T47D (cell line): ENCODE measurements at regions not wholly inside any gene's neighbourhood (a gene's known extent, or its start where the extent isn't known, plus 50 kb on each side); places are given as distances from the start of the nearest gene placed in this dataset.
"Not testable (repeated sequence)": the region's sequence is repeated elsewhere in the genome, so short reads cannot be mapped to it uniquely, and the experiment has no call there.

Experiments used
- DNase-seq, 2 experiments: peaks; one replicate each; pipeline versions ENCODE4 v3.0.0 to v3.0.0-alpha.2; 2011 to 2012; ENCODE audit warnings: low read depth in 1 of 2, low spot score in 1 of 2
- JUND ChIP-seq: IDR thresholded peaks from 2 replicates; pipeline ENCODE4 v1.6.1; 2012; ENCODE audit warnings: low read depth
- in situ Hi-C: cut with HindIII; loops from 2 replicates; pipeline ENCODE4 v1.10.0; 2016; ENCODE audit warnings: low sequenced_read_pairs, low pct_unique_long_range_greater_than_20kb

DNA sequence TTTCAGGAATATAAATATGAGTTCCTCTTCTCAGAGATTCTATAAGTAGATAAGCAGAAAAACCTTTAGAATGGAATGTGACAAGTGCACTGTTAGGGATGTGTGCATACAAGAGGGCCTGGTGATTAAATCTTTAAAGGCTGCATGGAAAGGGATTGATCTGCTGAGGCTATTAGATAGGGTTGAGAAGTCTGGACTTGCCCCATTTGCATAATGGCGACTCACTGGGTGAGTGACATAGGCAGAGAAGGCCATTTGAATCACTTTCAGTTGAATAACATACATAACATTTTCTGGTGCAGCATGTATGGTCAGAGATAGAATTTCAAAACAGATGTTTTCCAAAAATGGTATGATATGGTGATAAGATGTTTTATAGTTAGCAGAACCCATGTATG lies 156.9 kb downstream of the ZNF621 start:
- no peak for TF ChIP-seq JUND
- in situ Hi-C loops, result no loop called here

DNA sequence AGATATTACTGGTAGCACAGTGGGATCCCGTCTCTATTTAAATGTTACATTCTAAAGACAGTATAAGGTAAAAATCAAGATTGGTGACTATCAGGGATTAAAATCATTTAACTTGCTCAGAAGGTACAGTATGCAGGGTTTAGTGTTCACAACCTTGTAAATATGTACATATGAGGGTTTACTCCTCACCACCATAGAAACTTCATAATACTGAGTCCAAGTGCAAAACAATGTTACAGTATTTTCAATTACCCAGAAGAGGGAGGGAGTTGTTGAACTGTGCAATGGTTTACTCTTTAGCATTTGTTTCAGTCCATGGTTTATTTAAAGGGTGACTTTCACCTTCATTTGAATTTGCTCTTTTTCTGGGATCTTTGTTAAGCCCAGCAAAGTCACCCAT lies 165.1 kb downstream of the ZNF621 start:
- TF ChIP-seq JUND, result no peak
- in situ Hi-C loops, result no loop called here

More for the DNA sequence above, 156.9 kb downstream of the ZNF621 start:
- DNase-seq, result no peak

DNA sequence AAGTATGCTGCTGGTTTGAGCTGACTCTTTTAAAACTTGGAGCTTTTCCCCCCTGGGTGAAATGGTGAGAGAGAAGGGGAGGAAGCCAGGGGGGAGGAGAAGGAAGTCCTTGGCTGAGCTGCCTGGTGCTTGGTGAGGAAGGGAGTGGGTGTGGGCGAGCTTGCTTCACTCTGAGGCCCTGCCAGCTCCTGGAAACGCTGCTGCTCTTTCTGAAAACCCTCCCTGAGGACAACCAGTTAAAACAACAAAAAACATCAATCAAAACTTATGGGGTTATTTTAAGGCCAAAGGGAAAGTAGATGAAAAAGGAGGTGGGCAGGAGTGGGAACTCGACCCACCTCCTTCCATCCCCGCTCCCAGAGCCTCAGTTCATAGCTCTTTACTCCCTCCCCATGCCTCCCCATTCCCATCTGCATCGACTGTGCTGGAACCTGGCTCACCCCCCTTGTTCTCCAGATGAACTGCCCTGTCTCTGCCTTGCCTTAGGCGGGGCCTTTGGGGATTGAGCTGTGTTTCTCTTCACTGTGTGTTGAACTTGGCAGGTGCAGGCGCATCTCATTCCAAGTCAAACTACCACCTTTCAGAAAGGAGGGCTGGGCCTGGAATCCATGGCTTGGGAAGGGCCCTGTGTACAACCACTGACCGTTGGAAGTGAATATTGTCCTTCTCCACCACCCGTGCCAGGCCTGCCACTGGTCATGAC lies 166.1 kb downstream of the ZNF621 start:
- in situ Hi-C loops, result no loop called here
- no peak for TF ChIP-seq JUND
- DNase-seq, result peak in 1 of 2 experiments; percentile 77

More for the DNA sequence above, 165.1 kb downstream of the ZNF621 start:
- DNase-seq, result no peak

DNA sequence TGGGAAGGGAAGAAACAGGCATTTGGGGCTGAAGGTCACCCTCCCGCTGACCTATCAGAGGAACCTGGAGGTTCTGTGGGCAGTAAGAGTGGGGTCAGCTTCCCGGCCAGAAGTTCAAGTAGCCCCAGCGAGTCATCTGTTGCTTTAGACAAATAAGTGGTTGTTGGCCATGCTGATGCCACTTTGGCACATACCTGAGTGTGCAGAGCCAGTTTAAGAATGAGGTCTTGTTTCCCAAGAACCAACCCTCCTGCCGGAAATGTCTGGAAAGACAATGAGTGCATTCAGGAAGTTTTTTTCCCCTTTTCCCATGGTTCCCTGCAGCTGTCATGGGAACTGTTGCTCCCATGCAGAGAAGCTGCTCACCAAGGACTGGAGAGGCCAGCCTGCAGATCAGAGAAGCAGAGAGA lies 166.7 kb downstream of the ZNF621 start:
- peak in 1 of 2 experiments; percentile 58 for DNase-seq
- no peak for TF ChIP-seq JUND
- in situ Hi-C loops, result no loop called here

DNA sequence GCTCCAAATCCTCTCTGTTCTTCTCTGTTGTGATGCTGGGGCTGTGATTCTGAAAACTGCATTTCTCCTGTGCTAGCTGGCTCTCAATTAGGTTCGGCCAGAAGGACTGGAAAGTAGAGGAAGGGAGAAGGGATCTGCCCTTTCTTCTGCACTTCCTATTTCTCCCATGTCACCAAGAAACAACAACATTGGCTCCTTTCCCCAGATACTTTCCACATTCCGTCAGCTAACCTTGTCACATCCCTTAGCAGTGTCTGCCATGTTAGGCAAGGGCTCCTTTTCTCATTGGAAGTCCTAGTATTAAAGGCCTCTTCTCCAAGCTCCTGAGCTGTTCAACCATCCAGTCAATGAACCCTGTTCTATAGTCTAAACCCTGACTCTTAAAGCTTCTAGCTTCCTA lies 171.1 kb downstream of the ZNF621 start:
- DNase-seq, result no peak
- in situ Hi-C loops, result no loop called here

DNA sequence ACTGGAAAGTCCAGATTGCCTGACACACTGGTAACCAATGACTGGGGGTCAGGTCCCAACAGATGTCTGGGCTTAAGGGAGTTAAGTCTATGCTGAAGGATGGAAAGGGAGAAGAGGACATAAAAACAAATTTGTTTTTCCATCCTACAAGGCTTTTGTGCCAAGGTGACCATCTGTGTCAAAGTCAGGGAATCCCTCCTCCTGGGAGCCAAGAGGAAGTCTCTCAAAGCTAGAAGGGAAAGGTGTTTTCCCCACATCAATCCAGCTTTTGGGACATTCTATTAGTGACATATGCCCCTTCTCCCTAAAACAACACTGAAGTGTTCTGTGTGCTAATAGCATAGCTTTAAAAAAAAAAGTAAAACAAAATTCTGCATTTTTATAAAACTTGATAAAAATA lies 173.9 kb downstream of the ZNF621 start:
- DNase-seq, in situ Hi-C loops: not testable (repeated sequence)

More for the DNA sequence above, 171.1 kb downstream of the ZNF621 start:
- no peak for TF ChIP-seq JUND

DNA sequence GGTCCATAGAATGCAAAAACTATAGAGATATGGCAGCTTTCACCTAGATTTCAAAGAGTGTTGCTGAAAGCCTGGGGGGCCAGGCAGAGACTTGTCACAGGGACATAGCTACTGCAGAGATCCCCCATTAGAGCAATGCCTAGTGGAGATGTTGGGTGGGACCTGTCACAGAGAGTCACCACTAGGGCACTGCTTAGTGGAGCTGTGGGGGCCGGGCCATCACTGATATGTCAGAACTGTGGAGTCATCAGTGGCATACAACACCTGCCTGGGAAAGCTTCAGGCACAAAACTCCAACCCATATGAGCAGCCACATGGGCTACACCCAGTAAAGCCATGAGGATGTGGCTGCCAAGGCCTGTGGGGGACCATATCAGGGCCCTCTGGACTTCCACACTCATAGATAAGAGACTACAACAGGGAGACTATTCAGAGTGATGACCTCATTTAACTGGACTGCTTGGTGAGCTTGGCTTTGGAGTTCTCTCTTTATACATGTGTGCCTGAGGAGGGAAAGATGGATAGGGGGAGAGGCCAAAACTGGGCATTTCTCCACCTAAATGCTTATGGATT lies 176.3 kb downstream of the ZNF621 start:
- no peak for TF ChIP-seq JUND
- DNase-seq, result no peak
- in situ Hi-C loops, result no loop called here

DNA sequence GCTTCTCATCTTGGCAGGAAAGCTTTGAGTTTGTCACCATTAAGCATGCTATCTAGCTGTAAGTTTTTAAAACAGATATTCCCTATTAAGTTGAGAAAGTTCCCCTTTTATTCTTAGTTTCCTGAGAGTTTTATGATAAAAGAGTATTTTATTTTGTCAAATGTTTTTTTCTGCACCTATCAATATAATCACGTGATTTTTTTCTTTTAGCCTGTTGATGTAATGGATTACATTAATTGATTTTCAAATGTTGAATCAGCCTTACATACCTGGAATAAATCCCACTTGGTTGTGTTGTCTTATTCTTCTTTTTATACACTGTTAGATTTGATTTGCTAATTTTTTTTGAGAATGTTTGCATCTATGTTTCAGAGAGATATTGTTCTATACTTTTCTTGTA lies 179.5 kb downstream of the ZNF621 start:
- in situ Hi-C loops, result no loop called here
- no peak for DNase-seq
- no peak for TF ChIP-seq JUND

DNA sequence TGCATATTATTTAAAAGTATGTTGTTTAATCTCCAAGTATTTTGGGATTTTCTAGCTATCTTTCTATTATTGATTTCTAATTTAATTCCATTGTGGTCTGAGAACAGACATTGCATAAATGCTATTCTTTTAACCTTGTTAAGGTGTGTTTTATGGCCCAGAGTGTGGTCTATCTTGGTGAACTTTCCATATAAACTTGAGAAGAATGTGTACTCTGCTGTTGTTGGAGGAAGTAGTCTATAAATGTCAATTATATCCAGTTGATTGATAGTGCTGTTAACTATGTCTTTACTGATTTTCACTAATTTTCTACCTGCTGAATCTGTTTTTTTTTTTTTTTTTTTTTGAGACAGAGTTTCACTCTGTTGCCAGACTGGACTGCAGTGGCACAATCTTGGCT lies 180.9 kb downstream of the ZNF621 start:
- in situ Hi-C loops, result no loop called here
- no peak for TF ChIP-seq JUND

DNA sequence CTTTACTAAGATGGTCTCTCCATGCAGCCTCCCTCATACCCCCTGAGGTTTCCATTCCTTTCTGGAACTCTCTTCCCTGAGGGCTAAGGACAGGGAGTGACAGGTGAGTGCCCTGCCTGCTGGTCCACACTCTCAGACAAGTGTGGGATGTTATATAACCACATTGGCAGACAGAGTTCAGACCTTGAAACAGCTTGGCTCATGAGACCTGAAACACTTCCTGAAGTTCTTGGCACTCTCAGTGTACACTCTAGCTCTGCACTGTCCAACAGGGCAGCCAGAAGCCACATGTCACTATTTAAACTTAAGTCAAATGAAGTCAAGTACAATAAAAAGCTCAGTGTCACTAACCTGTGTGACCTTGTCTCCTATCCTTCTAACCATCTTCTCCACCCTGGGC lies 188.5 kb downstream of the ZNF621 start:
- in situ Hi-C loops, result no loop called here
- no peak for TF ChIP-seq JUND
- no peak for DNase-seq

More for the DNA sequence above, 180.9 kb downstream of the ZNF621 start:
- no peak for DNase-seq

DNA sequence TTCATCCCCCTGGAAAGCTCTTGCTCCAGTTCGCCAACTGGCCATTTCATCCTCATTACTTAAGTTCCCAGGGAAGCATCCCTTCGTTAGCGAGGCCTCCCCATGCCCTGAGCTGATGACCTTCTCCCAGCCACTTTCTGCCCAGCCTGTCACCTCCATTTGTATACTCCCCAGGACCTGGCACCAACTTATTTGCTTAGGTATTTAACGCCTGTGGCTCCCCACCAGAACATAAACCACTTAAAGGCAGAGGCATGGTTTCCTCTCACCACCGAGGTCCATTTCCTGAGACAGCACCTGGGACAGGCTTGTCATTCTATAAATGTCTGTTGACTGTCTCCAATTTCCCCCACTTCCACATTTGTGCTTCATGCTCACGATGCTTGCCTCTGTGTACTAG lies 189.0 kb downstream of the ZNF621 start:
- no peak for TF ChIP-seq JUND
- no peak for DNase-seq
- in situ Hi-C loops, result no loop called here

DNA sequence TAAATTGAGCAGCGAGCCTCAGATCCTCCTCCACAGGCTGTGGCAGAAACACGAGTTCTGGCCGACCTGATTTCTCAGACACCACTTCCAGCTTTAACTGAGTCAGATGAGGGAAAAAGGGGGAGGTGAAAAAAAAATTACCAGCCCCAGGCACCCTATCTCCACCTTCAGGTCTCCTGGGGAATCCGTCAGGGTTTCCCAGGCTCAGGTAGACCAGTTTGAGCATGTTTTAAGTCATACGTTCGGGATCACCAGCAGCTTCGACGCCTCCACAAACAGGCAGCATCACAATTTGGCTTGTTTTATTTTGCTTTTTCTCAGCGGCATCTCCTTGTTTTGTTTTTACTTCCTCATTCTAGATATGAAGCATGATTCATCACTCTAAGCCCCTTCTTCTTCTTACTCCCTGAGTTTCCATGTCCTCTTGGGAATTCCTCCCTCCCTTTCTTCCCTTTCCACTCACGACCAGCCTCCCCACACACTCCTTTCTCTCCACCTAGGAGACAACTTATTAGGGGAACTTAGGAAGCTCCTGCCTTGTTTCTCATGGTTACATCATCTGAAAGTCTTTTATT lies 190.1 kb downstream of the ZNF621 start:
- no peak for DNase-seq
- TF ChIP-seq JUND, result no peak
- in situ Hi-C loops, result no loop called here

DNA sequence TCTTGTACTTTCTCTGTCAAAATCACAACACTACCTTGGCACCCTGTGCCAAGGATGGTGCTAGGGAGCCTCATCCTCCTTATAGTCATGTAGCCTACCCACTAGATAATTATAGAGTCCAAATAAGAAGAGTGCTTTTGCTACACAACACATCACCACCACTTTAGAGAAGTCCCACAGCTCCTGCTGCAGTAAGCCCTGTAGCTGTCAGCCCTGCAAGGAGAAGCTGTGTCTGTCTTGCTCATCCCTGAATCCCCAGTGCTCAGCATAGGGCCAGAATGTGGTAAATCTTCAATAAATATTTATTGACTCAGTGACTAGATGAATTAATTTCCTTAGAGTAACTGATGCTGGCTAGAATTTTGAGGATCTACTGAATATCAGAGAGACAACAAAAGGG lies 190.8 kb downstream of the ZNF621 start:
- in situ Hi-C loops, result no loop called here
- DNase-seq, result no peak
- no peak for TF ChIP-seq JUND
